RWPE2 (cell line): ENCODE measurements at regions not wholly inside any gene's neighbourhood (a gene's known extent, or its start where the extent isn't known, plus 50 kb on each side); places are given as distances from the start of the nearest gene placed in this dataset.
A peak's percentile ranks its signal among the peaks of the same experiment; 100 is the strongest.

Experiments used
- ATAC-seq: fragments of 200-7000 bp; cut with Tn5 transposase; 3 replicates; pipeline ENCODE4 v1.9.1; 2021; ENCODE audit warnings: low read depth
- DNase-seq: peaks from one replicate; pipeline ENCODE4 v3.0.0-alpha.2; 2020; ENCODE audit warnings: low spot score
- H3K27ac ChIP-seq: fragments of 450-650 bp; 2 replicates; pipeline ENCODE4 v1.5.1; 2017; ENCODE audit warnings: mild to moderate bottlenecking; ENCODE audit not compliant: poor library complexity, severe bottlenecking
- H3K27me3 ChIP-seq: fragments of 250-450 bp; sonication (Bioruptor Pico); 2 replicates; pipeline ENCODE4 v1.5.1; 2021; ENCODE audit warnings: mild to moderate bottlenecking, moderate library complexity; ENCODE audit not compliant: insufficient read depth, poor library complexity, severe bottlenecking
- H3K36me3 ChIP-seq: fragments of 250-450 bp; sonication (Bioruptor Pico); 2 replicates; pipeline ENCODE4 v1.5.1; 2020; ENCODE audit warnings: low read depth, mild to moderate bottlenecking, moderate library complexity
- H3K4me1 ChIP-seq: fragments of 250-450 bp; sonication (Bioruptor Pico); 2 replicates; pipeline ENCODE4 v1.5.1; 2021; ENCODE audit warnings: mild to moderate bottlenecking, moderate library complexity; ENCODE audit not compliant: insufficient read depth, poor library complexity, severe bottlenecking
- H3K4me3 ChIP-seq: fragments of 250-450 bp; sonication (Bioruptor Pico); 2 replicates; pipeline ENCODE4 v1.5.1; 2021; ENCODE audit warnings: mild to moderate bottlenecking, moderate library complexity; ENCODE audit not compliant: severe bottlenecking
- H3K9me3 ChIP-seq: fragments of 250-450 bp; sonication (Bioruptor Pico); 2 replicates; pipeline ENCODE4 v1.5.1; 2021; ENCODE audit warnings: mild to moderate bottlenecking, moderate library complexity; ENCODE audit not compliant: severe bottlenecking
- CTCF ChIP-seq: fragments of 450-650 bp; IDR thresholded peaks from one replicate; pipeline ENCODE4 v1.5.1; 2017; ENCODE audit warnings: mild to moderate bottlenecking, moderate library complexity; ENCODE audit not compliant: poor library complexity, severe bottlenecking

GRCh38 chr1:239178961-239179360, 207.4 kb upstream of the CHRM3 start:
- H3K27me3 ChIP-seq: no peaks in the 10 kb centered on the region
- ATAC-seq (no peak), DNase-seq (no peak)
- no peak overlapping the region for H3K27ac ChIP-seq
- H3K36me3 ChIP-seq: no peaks in the 10 kb centered on the region
- H3K9me3 ChIP-seq: no peaks in the 10 kb centered on the region
- no peak for TF ChIP-seq CTCF
- no peaks in the 10 kb centered on the region for H3K4me1 ChIP-seq
- H3K4me3 ChIP-seq: no peak overlapping the region

- Histone ChIP-seq H3K9me3 (no peaks in the 10 kb centered on the region), H3K4me3 (no peak overlapping the region), H3K27ac (no peak overlapping the region), H3K4me1 (no peaks in the 10 kb centered on the region), H3K36me3 (no peaks in the 10 kb centered on the region), H3K27me3 (no peaks in the 10 kb centered on the region)
- DNase-seq: no peak
- no peak for ATAC-seq
- no peak for TF ChIP-seq CTCF
Measured at GRCh38 chr1:239174880-239175279, 211.5 kb upstream of the CHRM3 start.

GRCh38 chr1:239170828-239171227, 215.5 kb upstream of the CHRM3 start:
- H3K9me3 ChIP-seq: no peaks in the 10 kb centered on the region
- no peak for ATAC-seq
- DNase-seq: no peak
- no peaks in the 10 kb centered on the region for H3K27me3 ChIP-seq
- H3K27ac ChIP-seq: no peak overlapping the region
- H3K4me1 ChIP-seq: no peaks in the 10 kb centered on the region
- H3K36me3 ChIP-seq: no peaks in the 10 kb centered on the region
- no peak for TF ChIP-seq CTCF
- H3K4me3 ChIP-seq: no peak overlapping the region

GRCh38 chr1:239169276-239169675, 217.1 kb upstream of the CHRM3 start:
- ATAC-seq: no peak
- no peak overlapping the region for H3K4me3 ChIP-seq
- no peaks in the 10 kb centered on the region for H3K9me3 ChIP-seq
- DNase-seq: no peak
- H3K4me1 ChIP-seq: peaks cover 7% of the 10 kb centered on the region
- no peaks in the 10 kb centered on the region for H3K27me3 ChIP-seq
- TF ChIP-seq CTCF: no peak
- no peaks in the 10 kb centered on the region for H3K36me3 ChIP-seq
- no peak overlapping the region for H3K27ac ChIP-seq

- TF ChIP-seq CTCF: no peak
- Histone ChIP-seq H3K27me3 (no peaks in the 10 kb centered on the region), H3K9me3 (no peaks in the 10 kb centered on the region), H3K27ac (peak overlapping the region; percentile 22), H3K36me3 (no peaks in the 10 kb centered on the region), H3K4me3 (no peak overlapping the region), H3K4me1 (peaks cover 7% of the 10 kb centered on the region)
- DNase-seq: no peak
- ATAC-seq: peak; percentile 74
Measured at GRCh38 chr1:239164451-239165180, 221.8 kb upstream of the CHRM3 start.
